Skeletal muscle cell (primary cell): ENCODE measurements at regions not wholly inside any gene's neighbourhood (a gene's known extent, or its start where the extent isn't known, plus 50 kb on each side); places are given as distances from the start of the nearest gene placed in this dataset.

Experiments used
- DNase-seq: peaks from one replicate; pipeline ENCODE4 v3.0.0-alpha.2; 2010; ENCODE audit warnings: low read depth
- H3K4me3 ChIP-seq: 2 replicates; pipeline ENCODE4 v1.5.1; 2011; ENCODE audit warnings: low read depth, mild to moderate bottlenecking, control low read depth, low read length, moderate library complexity

DNA sequence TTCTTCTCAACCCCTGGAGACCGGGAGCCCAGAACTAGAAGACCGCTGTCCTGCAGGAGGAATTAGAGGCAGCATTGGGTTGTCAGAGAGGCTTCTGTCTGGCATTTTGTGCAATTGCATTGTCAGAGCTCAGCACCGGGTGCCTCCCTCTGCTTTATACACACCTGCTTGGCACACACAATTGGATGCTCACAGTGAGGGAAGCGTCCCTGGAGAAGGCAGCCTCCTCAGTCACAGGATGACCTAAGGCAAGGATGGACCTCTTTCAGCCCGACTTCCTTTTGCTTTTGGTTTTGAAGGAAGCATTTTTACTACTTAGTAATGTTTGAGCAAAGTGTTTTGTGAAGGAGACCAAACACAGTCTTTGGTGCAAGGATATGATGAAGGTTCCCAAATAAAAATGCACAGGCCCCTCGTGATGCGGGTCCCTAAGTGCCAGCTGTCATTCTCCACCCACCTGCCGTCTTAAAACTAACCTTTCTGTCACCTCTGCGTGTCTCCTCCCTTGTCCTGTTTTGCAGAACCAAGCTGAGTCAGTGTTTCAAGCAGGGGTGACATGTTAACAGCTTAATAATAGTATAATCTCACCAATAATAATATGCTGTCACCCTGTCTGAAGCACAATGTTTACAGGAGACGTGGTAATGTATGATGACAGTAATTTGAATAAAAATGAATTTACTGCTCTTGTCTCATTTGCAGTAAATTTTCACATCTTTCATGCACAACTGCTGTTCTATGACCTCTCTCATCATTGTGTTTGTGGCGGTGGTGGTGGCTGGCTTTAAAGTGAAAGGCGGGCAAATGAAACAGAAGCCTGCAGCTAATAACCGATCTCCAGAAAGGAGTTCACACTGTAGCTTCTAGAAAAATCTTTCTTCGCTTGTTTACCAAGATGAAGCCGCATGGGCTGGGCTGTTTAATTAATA, 430.2 kb upstream of the MKI67 start:
- no peak overlapping the region for H3K4me3 ChIP-seq

DNA sequence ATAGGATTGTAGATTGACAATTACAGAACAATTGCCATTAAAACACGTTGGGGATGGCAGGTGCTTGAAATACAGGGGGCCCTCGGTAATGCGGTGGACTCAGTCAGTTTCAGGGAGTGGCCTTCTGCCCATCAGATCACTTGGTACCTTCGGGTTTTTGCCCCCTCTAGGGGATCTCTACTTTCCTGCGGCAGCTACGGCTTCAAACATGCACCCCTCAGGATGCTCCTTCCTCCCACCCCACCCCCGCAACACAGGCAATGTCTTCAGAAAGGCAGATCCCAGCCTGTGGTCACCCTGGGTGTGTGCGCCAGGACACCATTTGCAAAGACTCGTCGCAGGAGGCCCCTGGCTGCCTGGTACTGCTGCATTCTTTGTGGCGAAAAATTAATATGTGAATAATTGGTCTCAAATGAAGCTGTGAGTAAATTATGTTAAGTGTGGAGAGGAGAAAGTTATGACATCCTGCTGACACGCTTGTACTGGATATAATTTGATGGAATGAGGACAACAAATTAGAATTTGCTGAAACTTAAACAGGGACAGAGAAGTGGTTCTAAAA, 431.0 kb upstream of the MKI67 start:
- no peak overlapping the region for H3K4me3 ChIP-seq
- DNase-seq = no peak

More for the DNA sequence above, 430.2 kb upstream of the MKI67 start:
- no peak for DNase-seq

DNA sequence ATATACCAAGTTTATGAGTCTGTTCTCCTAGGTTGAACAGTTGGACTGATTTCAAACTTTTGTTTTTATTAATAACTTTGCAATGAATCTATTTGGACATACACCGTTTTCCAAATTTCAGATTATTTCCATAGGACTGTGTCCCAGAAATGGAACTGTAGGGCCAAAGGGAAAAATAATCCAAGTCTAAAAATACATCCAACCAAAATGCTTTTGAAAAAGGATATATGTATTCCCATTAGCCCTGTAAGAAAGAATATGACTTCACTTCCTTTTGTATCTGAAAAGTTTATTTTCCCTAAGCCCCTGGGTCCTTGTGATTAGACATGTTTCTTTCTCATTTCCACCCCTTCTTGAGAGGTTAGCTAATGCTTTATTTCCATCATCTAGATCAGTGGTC, 434.2 kb upstream of the MKI67 start:
- DNase-seq = no peak
- no peak overlapping the region for H3K4me3 ChIP-seq

GRCh38 chr10:128560993-128561392, 434.8 kb upstream of the MKI67 start:
- H3K4me3 ChIP-seq = no peak overlapping the region
- no peak for DNase-seq

DNA sequence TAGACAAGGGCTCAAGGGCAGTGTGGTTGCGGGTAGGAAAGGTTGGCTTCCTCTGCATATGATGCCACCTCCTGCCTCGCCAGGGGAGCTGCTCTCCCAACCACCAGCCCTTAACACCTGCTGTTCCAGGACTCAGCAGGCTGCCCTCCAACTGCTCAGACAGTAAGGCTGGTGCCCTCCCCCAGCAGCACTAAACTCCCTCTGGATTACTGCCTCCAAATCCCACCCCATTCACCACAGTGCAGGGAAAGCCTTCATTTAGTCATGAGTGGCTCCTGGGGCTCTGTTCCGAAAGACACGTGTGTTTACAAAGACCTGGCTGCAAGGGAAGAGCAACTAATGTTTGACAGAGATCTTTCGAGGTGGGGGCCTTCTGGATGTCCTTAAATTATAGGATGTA, 437.2 kb upstream of the MKI67 start:
- H3K4me3 ChIP-seq = no peak overlapping the region
- no peak for DNase-seq

GRCh38 chr10:128563904-128564303, 437.7 kb upstream of the MKI67 start:
- no peak overlapping the region for H3K4me3 ChIP-seq
- DNase-seq = no peak

DNA sequence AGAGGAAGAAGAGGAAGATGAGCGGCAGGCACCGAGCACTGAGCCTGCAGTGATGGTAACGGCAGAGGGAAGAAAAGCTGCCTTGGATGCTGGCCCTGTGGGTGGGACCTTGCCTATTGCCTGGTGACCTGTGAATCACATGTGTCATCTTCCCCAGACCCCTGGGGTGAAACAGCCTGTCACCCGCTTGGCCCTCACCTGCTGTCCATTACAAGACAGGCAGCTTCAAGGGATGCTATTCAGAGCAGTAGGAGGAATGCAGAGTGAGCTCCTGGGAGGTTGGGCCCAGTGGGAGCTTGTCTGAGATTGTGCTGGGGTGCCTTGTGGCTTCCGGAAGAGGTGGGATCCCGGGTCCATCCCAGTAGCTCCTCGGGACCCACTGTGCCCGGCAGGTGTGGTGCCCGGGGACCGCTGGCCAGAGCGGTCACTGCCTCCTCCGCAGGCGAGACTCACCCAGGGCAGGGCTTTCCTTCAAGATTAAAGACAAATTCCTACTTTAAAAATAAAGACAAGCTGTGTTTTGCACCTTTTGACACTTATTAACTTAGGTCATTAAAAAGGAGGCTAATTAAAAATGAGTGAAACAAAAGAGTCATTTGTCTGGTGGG, 440.2 kb upstream of the MKI67 start:
- H3K4me3 ChIP-seq = no peak overlapping the region
- no peak for DNase-seq

DNA sequence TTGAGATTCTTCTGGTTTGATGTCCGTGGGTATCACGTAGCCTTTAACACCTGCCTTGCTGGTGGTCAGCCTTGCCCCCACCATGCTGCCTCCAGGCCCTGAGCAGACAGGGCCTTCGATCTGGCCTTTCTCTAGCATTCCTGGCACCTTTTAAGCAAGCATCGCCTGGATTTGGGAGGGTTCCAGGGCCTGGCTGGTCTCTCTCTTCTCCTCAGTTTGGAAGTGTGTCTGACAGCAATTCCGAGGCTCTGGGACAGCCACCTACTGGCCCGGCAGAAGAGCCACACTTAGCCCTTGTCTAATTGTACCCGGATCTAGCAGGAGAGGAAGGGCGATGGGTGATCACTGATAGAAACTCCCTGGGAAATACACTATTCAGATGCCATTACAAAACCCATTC, 441.3 kb upstream of the MKI67 start:
- DNase-seq = no peak
- no peak overlapping the region for H3K4me3 ChIP-seq

GRCh38 chr10:128568041-128568440, 441.8 kb upstream of the MKI67 start:
- no peak overlapping the region for H3K4me3 ChIP-seq
- DNase-seq = no peak

- DNase-seq = no peak
Observed at GRCh38 chr10:128568491-128568890, 442.3 kb upstream of the MKI67 start.

DNA sequence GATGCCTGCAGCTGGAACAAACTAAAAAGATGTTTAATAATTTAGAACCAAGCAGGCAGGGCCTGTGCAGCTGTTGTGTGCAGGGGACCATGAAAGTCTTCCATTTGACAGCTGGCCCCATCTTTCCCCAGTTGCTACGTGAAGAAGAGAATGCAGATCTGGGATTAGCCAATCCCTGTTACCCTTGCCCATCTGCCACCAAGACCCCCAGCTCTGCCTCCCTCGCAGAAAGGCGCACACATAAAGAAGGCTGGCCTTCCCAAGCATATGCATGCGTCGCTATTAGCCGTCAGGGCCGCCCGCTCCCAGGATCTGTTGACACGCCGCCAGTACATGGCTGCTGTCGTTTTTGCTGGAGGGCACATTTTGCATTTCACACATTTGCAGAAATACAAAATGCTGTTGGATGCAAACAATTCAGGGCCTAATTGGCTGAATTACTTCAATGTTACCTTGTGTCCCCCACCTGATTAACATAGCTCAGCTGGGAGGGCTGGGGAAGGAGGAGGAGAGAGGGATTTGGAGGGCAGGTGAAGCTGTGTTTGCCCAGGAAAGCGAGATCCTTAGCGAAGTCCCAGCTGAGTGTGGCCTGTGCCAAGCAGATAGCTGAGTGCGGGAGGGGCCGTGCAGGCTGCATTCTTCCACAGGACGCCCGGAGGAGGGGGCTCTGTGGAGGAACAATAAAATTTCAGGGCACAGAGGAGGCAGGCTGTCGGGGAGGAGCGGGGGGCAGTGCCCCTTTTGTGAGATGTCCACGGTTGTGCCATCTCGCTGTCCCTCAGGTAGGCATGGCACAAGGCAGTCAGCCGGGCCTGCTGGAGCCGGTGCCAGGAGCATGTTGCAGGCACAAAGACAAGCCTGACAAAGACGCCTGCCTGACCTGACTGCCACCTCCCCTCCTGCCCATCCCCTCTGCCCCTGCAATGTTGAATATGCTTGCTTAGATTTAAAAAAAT, 443.0 kb upstream of the MKI67 start:
- no peak for DNase-seq
- no peak overlapping the region for H3K4me3 ChIP-seq

More at GRCh38 chr10:128568491-128568890, 442.3 kb upstream of the MKI67 start:
- H3K4me3 ChIP-seq = no peak overlapping the region

DNA sequence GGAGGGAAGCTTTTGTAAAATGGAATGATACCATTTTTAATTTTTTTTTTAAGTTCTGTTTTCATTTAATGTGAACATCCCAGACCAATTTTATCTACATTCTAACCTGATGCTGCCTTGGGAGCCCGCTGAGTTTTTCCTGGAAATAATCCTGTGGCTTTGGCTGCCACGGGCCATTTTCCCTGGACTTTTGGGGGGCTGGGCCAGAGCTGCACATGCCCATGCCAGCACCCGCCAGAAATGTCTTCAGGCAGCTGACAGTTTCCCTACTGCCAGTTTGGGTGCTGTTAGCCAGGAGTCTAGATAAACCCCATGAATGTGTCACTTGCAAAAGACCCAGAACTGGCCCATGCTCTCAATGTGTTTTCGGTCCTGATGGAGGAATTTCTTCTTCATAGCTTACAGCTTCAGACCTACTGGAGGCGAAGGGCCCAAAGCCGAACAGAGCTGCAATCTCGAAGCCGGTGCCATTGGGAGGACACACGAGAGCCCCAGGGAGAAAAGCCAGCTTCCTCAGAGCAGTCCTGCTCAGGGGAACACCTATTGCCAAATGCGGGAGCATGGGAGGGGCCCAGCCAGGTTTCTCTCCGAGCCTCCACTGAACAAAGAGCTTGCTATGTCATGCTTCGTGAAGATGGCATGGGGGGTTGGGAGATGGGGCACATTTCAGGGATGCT, 444.2 kb upstream of the MKI67 start:
- DNase-seq = no peak
- H3K4me3 ChIP-seq = no peak overlapping the region

GRCh38 chr10:128571071-128571470, 444.8 kb upstream of the MKI67 start:
- DNase-seq = no peak
- no peak overlapping the region for H3K4me3 ChIP-seq

DNA sequence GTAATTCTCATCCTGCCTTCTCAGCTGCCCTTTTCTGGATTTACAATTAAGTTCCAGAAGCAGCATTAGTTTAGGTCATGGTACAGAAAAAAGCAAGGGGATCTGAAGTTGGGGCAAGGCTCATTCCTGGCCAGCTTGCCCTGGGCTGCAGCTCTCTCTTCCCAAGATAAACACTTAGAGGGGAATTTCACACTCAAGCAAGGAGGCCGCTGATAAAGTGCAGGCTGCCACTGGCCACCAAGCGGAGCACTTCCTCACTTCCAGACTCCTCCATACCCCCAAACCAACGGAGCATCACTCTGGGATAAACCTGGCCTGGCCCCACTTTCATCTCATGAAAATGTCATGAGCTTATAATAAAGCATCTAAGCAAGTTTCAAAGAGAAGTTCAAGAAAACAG, 445.5 kb upstream of the MKI67 start:
- no peak for DNase-seq
- H3K4me3 ChIP-seq = no peak overlapping the region

- no peak for DNase-seq
- no peak overlapping the region for H3K4me3 ChIP-seq
Observed at GRCh38 chr10:128572696-128573095, 446.5 kb upstream of the MKI67 start.

- H3K4me3 ChIP-seq = no peak overlapping the region
- DNase-seq = no peak
Observed at GRCh38 chr10:128573281-128573845, 447.1 kb upstream of the MKI67 start.

- no peak for DNase-seq
- no peak overlapping the region for H3K4me3 ChIP-seq
Observed at GRCh38 chr10:128573986-128574385, 447.8 kb upstream of the MKI67 start.

- H3K4me3 ChIP-seq = no peak overlapping the region
- DNase-seq = no peak
Observed at GRCh38 chr10:128574581-128575210, 448.5 kb upstream of the MKI67 start.
